ENCODE measurements at regions not wholly inside any gene's neighbourhood (a gene's known extent, or its start where the extent isn't known, plus 50 kb on each side); places are given as distances from the start of the nearest gene placed in this dataset.

DNA sequence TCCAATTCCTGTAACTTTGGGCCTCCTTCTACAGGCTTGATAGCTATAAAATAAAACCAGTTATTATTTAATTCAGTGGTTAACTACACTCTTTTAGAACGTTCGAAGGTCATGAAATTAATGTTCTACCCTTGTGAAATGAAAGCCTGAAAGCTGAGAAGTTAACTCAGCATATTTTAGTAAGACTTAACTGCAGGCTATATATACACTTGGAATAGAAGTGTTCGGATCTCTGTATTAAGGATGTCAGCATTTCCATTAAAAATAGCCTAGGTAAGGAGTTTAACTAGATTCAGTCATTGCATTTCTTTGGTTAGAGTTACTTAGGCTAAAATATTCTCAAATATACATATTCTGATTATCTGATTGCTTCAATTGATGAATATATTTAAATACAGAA lies 229.2 kb downstream of the MRPS30 start:
- TF ChIP-seq, protein P1, sequence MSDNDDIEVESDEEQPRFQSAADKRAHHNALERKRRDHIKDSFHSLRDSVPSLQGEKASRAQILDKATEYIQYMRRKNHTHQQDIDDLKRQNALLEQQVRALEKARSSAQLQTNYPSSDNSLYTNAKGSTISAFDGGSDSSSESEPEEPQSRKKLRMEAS (IDR thresholded peaks at IDR 0.05) = no peak
- TF ChIP-seq, protein P2, sequence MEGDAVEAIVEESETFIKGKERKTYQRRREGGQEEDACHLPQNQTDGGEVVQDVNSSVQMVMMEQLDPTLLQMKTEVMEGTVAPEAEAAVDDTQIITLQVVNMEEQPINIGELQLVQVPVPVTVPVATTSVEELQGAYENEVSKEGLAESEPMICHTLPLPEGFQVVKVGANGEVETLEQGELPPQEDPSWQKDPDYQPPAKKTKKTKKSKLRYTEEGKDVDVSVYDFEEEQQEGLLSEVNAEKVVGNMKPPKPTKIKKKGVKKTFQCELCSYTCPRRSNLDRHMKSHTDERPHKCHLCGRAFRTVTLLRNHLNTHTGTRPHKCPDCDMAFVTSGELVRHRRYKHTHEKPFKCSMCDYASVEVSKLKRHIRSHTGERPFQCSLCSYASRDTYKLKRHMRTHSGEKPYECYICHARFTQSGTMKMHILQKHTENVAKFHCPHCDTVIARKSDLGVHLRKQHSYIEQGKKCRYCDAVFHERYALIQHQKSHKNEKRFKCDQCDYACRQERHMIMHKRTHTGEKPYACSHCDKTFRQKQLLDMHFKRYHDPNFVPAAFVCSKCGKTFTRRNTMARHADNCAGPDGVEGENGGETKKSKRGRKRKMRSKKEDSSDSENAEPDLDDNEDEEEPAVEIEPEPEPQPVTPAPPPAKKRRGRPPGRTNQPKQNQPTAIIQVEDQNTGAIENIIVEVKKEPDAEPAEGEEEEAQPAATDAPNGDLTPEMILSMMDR (IDR thresholded peaks at IDR 0.05) = no peak
- TF ChIP-seq, protein P3, sequence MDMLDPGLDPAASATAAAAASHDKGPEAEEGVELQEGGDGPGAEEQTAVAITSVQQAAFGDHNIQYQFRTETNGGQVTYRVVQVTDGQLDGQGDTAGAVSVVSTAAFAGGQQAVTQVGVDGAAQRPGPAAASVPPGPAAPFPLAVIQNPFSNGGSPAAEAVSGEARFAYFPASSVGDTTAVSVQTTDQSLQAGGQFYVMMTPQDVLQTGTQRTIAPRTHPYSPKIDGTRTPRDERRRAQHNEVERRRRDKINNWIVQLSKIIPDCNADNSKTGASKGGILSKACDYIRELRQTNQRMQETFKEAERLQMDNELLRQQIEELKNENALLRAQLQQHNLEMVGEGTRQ (IDR thresholded peaks at IDR 0.05) = no peak
- no peak for TF ChIP-seq POLR2A (IDR thresholded peaks at IDR 0.05; ENCODE audit: low read length)
- TF ChIP-seq MAFK (IDR thresholded peaks at IDR 0.05; ENCODE audit: partially characterized antibody) = no peak
- no peak for TF ChIP-seq NFE2L2 (conservative IDR thresholded peaks at IDR 0.05; ENCODE audit: low read length)
- TF ChIP-seq, protein P4, sequence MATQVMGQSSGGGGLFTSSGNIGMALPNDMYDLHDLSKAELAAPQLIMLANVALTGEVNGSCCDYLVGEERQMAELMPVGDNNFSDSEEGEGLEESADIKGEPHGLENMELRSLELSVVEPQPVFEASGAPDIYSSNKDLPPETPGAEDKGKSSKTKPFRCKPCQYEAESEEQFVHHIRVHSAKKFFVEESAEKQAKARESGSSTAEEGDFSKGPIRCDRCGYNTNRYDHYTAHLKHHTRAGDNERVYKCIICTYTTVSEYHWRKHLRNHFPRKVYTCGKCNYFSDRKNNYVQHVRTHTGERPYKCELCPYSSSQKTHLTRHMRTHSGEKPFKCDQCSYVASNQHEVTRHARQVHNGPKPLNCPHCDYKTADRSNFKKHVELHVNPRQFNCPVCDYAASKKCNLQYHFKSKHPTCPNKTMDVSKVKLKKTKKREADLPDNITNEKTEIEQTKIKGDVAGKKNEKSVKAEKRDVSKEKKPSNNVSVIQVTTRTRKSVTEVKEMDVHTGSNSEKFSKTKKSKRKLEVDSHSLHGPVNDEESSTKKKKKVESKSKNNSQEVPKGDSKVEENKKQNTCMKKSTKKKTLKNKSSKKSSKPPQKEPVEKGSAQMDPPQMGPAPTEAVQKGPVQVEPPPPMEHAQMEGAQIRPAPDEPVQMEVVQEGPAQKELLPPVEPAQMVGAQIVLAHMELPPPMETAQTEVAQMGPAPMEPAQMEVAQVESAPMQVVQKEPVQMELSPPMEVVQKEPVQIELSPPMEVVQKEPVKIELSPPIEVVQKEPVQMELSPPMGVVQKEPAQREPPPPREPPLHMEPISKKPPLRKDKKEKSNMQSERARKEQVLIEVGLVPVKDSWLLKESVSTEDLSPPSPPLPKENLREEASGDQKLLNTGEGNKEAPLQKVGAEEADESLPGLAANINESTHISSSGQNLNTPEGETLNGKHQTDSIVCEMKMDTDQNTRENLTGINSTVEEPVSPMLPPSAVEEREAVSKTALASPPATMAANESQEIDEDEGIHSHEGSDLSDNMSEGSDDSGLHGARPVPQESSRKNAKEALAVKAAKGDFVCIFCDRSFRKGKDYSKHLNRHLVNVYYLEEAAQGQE (IDR thresholded peaks at IDR 0.05) = no peak
- TF ChIP-seq MYC (IDR thresholded peaks at IDR 0.05; ENCODE audit: borderline replicate concordance, low read length) = no peak
- TF ChIP-seq, protein P5, sequence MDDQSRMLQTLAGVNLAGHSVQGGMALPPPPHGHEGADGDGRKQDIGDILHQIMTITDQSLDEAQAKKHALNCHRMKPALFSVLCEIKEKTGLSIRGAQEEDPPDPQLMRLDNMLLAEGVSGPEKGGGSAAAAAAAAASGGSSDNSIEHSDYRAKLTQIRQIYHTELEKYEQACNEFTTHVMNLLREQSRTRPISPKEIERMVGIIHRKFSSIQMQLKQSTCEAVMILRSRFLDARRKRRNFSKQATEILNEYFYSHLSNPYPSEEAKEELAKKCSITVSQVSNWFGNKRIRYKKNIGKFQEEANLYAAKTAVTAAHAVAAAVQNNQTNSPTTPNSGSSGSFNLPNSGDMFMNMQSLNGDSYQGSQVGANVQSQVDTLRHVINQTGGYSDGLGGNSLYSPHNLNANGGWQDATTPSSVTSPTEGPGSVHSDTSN (IDR thresholded peaks at IDR 0.05) = no peak
